RWPE2 (cell line): ENCODE measurements at regions not wholly inside any gene's neighbourhood (a gene's known extent, or its start where the extent isn't known, plus 50 kb on each side); places are given as distances from the start of the nearest gene placed in this dataset.
A peak's percentile ranks its signal among the peaks of the same experiment; 100 is the strongest.

ENCODE experiments used
- ATAC-seq: fragments of 200-7000 bp; cut with Tn5 transposase; 3 replicates; pipeline ENCODE4 v1.9.1; 2021; ENCODE audit warnings: low read depth
- DNase-seq: peaks from one replicate; pipeline ENCODE4 v3.0.0-alpha.2; 2020; ENCODE audit warnings: low spot score
- H3K27ac ChIP-seq: fragments of 450-650 bp; 2 replicates; pipeline ENCODE4 v1.5.1; 2017; ENCODE audit warnings: mild to moderate bottlenecking; ENCODE audit not compliant: poor library complexity, severe bottlenecking
- H3K27me3 ChIP-seq: fragments of 250-450 bp; sonication (Bioruptor Pico); 2 replicates; pipeline ENCODE4 v1.5.1; 2021; ENCODE audit warnings: mild to moderate bottlenecking, moderate library complexity; ENCODE audit not compliant: insufficient read depth, poor library complexity, severe bottlenecking
- H3K36me3 ChIP-seq: fragments of 250-450 bp; sonication (Bioruptor Pico); 2 replicates; pipeline ENCODE4 v1.5.1; 2020; ENCODE audit warnings: low read depth, mild to moderate bottlenecking, moderate library complexity
- H3K4me1 ChIP-seq: fragments of 250-450 bp; sonication (Bioruptor Pico); 2 replicates; pipeline ENCODE4 v1.5.1; 2021; ENCODE audit warnings: mild to moderate bottlenecking, moderate library complexity; ENCODE audit not compliant: insufficient read depth, poor library complexity, severe bottlenecking
- H3K4me3 ChIP-seq: fragments of 250-450 bp; sonication (Bioruptor Pico); 2 replicates; pipeline ENCODE4 v1.5.1; 2021; ENCODE audit warnings: mild to moderate bottlenecking, moderate library complexity; ENCODE audit not compliant: severe bottlenecking
- H3K9me3 ChIP-seq: fragments of 250-450 bp; sonication (Bioruptor Pico); 2 replicates; pipeline ENCODE4 v1.5.1; 2021; ENCODE audit warnings: mild to moderate bottlenecking, moderate library complexity; ENCODE audit not compliant: severe bottlenecking
- CTCF ChIP-seq: fragments of 450-650 bp; IDR thresholded peaks from one replicate; pipeline ENCODE4 v1.5.1; 2017; ENCODE audit warnings: mild to moderate bottlenecking, moderate library complexity; ENCODE audit not compliant: poor library complexity, severe bottlenecking

GRCh38 chr15:91508633-91509032 is 344.9 kb upstream of the SLCO3A1 start:
- Histone ChIP-seq H3K4me1 (peaks cover 23% of the 10 kb centered on the region), H3K27ac (peak overlapping the region; percentile 89), H3K27me3 (no peaks in the 10 kb centered on the region), H3K4me3 (no peak overlapping the region), H3K36me3 (no peaks in the 10 kb centered on the region), H3K9me3 (no peaks in the 10 kb centered on the region)
- DNase-seq: no peak
- ATAC-seq: peak; percentile 99
- TF ChIP-seq CTCF: no peak

DNA sequence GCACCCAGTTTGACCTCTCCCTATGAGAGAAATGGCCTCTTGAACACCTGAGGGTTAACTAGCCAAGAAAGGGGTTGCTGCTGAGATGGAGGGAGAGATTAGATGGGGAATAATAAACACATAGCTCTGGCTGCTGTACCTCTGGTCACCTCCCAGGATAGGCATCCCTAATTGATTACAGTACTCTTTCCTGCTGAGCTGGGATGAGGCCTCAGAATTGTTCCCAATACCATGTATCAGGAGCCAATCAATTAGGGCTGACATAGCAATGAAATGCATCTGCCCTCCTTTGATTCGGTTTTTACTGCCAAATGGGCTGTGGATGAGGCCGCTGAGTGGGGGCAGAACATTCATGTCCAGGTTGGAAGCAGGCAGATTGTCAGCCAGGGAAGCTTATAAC is 339.4 kb upstream of the SLCO3A1 start:
- no peaks in the 10 kb centered on the region for H3K36me3 ChIP-seq
- ATAC-seq: no peak
- H3K27ac ChIP-seq: peak overlapping the region; percentile 90
- no peak for TF ChIP-seq CTCF
- no peak for DNase-seq
- H3K4me3 ChIP-seq: no peak overlapping the region
- no peaks in the 10 kb centered on the region for H3K9me3 ChIP-seq
- H3K4me1 ChIP-seq: peaks cover 28% of the 10 kb centered on the region
- no peaks in the 10 kb centered on the region for H3K27me3 ChIP-seq

GRCh38 chr15:91515188-91515754 is 338.2 kb upstream of the SLCO3A1 start:
- H3K4me3 ChIP-seq: no peak overlapping the region
- no peak for TF ChIP-seq CTCF
- H3K27me3 ChIP-seq: no peaks in the 10 kb centered on the region
- DNase-seq (peak; percentile 83), ATAC-seq (peak; percentile 99)
- no peaks in the 10 kb centered on the region for H3K36me3 ChIP-seq
- peaks cover 24% of the 10 kb centered on the region for H3K4me1 ChIP-seq
- no peaks in the 10 kb centered on the region for H3K9me3 ChIP-seq
- H3K27ac ChIP-seq: peak overlapping the region; percentile 90

DNA sequence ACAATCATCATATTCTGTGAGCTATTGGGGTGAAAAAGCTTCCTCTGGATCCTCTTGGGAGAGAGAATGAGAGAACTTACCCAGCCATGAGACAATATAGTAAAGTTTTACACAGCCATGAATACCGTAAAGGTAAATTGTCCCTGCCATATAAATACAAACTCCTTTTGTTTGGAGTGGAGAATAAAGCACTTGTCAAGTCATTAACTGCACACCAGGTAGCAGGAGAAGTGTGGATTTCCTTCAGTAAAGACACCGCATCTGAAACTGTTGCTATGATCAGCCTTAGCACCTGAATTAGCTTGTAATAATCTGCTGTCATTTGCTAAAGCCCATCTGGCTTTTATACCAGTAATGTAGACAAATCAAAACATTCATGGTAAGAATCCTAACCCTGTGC is 336.6 kb upstream of the SLCO3A1 start:
- no peak for DNase-seq
- Histone ChIP-seq H3K27ac (peak overlapping the region; percentile 90), H3K9me3 (no peaks in the 10 kb centered on the region)

More for the DNA sequence above, 336.6 kb upstream of the SLCO3A1 start:
- Histone ChIP-seq H3K4me3 (no peak overlapping the region), H3K36me3 (no peaks in the 10 kb centered on the region), H3K27me3 (no peaks in the 10 kb centered on the region), H3K4me1 (peaks cover 24% of the 10 kb centered on the region)
- ATAC-seq: no peak
- TF ChIP-seq CTCF: no peak
